HG03457 (cell line): ENCODE measurements at regions not wholly inside any gene's neighbourhood (a gene's known extent, or its start where the extent isn't known, plus 50 kb on each side); places are given as distances from the start of the nearest gene placed in this dataset.
"Not testable (repeated sequence)": the region's sequence is repeated elsewhere in the genome, so short reads cannot be mapped to it uniquely, and the experiment has no call there.

Experiments
- ATAC-seq: cut with Tn5 transposase; IDR thresholded peaks from one replicate; pipeline ENCODE4 v1.9.1; 2021; ENCODE audit warnings: moderate number of reproducible peaks; ENCODE audit not compliant: unreplicated experiment

DNA sequence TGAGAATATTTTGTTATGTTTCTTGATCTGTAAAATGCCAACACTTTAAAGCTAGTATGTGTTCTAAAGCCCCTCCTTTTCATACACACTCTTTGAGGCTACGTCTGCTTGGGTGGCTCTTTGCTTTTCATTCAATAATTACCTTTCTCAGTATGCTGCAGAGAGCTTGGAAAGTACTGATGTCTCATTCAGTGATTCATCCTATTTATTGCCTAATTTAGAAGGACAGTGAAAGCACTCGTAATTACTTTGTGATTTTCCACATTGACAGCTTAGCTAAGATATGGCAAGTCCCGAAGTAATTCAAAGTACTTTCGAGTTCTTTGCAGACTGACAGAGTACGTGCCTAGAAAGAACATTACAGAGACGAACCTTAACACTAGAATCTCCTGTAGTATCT is 57.2 kb downstream of the BMP15 start:
- ATAC-seq, result no peak

DNA sequence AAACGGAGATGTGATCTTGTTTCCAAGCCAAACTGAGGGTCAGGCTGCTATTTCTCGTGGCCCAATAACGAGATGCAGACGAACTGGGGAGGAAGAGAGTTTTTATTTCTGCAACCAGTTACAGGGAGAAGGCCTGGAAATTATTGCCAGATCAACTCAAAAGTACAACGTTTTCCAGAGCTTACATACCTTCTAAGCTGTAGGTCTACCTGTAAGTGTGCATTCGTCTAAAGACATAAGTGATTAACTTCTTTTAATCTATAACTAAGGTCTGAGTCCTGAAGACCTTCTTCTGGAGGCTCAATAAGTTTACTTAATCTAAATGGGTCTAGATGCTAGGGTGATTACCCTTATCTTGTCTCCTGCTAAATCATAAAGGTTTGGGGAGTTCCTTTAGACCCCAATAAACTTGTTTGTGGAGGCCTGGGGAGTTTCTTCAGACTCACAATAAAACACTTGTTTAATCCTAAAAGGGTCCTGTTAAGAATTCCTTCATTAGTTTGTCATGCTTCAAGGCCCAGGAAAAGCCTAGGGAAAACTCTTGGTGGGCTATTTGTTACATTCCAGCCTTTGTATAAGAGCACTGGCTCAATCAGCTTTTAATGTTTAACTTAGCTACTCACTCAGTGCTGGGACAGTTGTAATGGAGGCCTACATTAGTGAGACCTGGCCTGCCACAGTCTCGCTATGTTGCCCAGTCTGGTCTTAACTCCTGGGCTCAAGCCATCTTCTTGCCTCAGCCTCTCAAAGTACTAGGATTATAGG is 58.5 kb downstream of the BMP15 start:
- not testable (repeated sequence) for ATAC-seq

DNA sequence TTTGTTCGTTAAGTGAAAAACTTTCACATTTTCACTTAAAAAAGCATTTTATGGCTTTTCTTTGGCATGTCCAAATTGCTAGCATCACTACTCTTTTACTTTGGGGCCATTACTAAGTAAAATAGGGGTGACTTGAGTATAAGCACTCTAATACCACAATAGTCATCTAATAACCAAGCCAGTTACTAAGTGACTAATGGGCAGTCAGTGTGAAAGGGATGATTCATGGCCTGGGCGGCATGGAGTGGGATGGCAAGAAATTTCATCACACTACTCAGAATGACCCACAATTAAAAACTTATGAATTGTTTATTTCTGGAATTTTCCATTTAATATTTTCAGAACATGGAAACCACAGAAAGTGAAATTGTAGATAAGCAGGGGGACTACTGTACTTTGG is 60.9 kb downstream of the BMP15 start:
- ATAC-seq, result peak; percentile 82

DNA sequence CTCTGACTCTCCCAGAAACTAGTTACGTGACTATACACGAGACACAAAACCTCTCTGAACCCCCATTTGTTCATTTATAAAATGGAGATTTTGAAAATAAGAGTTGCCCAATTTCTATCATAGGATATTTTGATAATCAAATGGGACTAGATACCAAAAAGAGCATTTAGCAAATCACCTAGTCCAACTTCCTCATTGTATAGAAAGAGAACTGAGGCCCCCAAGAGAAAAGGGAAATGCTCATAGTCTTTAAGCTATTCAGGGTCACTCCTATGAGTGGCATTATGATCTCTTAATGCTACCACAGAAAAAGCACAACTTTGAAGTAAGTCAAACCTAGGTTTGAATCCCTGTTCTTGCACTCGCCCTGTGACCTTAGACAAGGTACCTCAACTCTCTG is 62.7 kb downstream of the BMP15 start:
- ATAC-seq, result no peak

DNA sequence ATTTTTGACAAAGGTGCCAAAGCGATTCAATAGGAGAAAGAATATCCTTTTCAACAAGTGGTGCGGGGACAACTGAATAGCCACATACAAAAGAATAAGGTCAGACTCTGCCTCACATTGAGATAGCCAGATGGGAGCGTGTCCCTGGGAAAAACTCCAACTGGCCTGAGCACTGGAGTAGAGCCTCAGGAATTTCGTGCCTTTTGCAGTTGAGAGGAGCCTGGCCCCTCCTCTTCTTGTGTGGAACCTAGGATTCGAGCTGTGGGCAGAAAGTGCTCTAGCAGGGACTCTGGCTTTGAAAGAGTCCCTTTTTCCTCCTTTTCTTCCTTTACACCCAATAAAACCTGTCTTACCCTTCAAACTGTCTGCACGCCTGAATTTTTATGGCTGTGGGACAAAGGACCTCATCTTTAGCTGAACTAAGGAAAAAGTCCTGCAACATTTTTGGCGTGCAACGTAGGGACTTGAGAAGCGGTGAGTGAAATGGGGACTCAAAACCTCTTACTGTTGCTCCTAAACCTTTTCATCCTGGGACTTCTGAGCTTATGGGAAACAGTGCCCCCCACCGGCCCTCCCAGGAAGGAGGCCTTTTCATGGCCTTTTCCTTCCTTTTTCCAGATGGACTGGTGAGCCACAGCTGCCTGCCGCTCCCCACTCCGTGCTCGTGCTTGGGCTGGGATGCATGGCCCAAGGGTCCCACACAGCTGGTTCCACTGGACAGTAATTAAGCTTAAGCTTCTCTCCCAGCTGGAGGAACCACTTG is 68.6 kb downstream of the BMP15 start:
- no peak for ATAC-seq

DNA sequence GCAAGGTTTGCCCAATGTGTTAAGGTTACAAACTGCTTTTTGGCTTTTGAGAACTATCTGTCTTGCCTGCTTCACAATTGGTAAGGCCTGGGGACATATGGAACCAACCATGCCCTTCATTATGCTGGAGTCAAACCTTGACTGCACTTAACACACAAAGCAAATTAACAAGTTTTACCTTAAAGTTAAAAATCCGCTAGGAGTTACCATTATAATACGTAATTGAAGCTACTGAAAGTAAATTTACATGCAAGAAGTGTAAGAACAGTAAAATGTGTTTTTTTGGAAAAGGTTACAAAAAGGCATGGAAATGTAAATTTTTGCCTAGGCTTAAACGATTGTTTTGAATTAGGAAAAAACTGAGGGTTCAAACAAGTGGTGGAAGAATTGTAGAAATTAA is 69.7 kb downstream of the BMP15 start:
- ATAC-seq, result no peak

DNA sequence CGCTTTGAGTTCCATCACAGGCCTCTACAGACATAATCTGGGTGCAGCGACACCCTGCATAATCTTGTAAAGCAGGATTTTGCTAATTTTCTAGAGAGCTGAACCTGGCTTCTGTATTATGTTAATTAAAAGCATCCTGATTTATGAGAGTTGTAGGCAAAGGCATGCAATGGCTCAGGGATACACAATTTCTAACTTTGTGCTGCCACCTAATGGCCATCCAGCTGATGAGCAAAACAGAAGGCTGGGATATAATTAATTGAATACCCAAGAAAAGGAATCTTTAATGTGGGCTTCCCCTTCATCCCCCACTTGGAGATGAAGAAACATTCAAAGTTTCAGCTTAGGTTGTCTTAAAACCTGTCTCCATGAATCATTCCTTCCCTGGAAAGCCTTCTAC is 78.1 kb downstream of the BMP15 start:
- ATAC-seq, result no peak

DNA sequence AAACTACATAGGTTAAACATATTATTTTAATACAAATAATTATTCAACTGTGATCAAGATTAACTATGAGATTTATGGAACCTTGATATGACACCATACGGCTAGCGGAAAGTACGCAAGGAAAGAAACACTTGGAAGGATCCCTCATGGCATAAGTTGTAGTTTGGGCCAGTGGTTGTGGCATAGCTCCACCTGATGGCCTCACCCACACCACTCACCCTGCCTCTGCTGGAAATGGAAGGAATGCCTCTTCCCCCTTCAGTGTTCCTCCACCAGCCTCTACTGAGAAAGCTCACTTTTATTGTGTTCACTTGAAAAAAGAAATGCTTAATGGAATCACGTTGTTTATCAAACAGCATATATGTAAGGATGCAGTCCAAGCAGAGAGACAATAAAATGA is 86.4 kb downstream of the BMP15 start:
- ATAC-seq, result no peak

DNA sequence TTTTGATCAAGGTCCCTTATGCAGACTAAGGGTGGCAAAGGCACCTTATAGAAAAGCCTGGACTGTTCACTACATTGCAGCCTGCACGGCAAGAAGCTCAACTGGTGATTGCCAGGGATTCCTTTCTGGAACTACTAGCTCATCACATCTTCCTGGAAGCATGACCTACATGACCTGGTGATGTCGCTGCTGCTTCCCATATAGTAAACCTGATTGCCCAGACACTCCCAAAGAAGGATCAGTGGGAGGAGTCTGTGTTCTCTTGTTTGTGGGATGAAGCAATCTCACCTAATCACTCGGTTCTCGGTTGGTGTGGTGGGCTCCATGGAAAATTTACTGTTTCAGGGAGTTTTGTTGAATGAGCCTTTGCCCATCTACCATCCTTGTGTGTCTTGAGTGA is 89.8 kb downstream of the BMP15 start:
- ATAC-seq, result not testable (repeated sequence)

DNA sequence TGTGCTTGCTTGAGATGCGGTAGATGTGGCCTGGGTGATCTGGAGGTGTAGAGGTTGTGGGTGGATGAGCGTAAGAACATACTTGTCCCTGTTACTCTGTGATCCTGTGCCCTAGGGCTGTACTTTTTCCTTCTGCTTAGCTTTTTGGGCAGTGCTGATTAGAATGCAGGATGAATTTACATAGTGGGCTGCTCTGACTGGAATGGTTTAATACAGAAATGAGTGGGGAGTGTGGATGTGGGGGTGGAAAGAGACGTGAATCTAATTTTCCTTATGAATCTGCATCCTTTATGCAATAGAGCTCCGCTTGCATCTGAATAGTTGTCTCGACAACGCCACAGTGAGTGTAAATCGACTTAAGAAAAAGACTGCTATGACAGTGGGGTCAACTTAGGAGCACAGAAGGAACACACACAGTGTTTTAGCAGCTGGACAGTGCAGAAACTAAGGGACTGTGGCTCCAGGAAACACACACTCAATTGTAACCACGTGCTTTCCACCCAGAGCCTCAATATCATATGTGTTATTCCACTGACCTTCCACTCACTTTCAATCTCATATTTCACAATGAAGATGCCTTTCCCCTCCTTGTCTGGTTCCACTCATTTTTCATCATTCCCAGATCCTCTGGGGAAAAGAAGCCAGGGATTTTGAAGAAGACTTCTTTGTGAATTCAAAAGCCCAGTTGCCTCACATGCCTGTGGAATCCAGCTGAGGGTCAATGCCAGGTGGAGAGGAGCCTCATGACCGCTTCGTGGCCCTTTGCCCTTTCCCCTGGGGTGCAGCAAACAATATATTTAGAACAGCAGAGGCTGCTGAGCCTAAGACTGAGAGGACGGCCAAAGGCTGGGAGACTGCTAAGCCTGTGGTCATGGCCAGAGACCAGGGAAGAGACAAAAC is 91.4 kb downstream of the BMP15 start:
- not testable (repeated sequence) for ATAC-seq

DNA sequence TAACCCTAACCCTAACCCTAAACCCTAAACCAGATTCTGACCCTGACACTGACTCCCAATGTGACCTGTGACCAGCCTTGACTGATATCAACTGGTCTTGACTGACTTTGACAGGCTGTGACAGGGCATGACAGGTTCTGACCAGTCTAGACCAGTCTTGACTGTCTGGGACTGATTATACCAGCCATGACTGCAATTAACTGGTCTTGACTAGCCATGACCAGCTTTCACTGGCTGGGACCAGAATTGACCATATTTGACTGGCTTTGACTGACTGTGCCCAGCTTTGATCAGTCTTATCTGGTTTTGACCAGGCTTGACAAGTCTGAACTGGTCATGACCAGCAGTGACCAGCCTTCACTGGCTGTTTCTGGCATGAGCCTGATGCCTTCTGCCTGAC is 95.5 kb downstream of the BMP15 start:
- ATAC-seq, result no peak

DNA sequence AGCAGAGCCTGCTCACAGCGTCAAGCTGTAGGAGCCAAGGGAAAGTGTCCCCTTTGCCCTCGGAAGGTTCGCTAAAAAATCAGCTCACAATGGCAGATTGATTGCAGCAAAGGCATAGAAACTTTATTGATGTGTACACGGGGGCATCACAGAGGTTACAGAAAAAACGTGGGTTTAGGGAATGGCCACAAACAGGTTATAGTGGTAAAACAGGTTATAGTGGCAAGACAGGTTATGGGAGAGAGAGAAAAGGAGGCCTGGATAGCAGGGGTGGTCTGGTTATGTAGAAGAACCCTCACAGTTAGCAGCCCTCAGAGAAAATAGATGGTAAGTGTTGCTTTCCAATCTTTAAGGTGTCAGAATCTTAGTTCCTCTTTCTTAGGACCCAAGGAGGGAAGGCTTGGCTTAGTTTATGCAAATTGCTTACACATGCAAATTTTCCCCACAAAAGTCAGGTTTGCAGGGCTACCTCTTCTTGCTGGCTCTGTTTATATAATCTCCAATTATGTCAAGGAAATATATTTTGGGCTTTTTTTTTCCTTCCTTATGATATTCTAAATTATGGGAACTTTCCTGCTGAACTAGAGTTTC is 113.7 kb downstream of the BMP15 start:
- peak; percentile 63 for ATAC-seq

DNA sequence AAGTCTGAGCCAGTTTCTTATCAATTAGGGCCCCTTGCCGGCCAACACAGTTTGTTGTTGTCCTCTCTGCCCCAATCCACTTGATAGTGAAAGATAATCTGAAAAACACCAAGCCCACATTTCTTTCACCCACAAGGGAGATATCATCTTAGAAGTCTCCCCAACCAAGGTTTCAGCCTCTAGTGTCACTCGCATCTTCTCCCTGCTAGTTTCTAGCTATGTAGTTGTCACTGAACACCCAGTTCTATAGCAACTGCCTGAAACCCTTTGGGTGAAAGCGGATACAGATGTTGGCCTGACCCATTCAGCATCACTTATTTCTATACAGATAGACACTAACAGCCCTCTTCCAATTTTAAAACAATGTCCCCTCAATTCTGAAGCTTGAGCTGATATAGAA is 116.3 kb downstream of the BMP15 start:
- no peak for ATAC-seq

DNA sequence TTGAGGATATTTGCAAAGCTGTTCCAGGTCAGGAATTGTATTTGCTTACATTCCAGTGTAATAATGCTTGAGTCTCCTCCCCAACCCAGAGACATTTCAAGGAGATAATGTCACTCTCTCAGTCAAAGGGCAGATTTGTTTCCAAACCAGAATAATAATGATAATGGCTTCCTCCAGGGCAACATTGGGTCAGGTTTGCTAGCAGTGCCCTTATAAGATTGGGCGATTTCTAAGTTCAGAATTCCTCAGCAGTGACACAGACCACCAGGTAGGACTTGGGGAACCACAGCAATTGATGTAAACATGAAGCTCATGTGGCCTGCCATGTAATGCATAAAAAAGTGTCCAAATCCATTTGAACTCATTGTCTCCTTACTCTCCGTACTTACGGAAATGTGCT is 125.2 kb downstream of the BMP15 start:
- ATAC-seq, result no peak

DNA sequence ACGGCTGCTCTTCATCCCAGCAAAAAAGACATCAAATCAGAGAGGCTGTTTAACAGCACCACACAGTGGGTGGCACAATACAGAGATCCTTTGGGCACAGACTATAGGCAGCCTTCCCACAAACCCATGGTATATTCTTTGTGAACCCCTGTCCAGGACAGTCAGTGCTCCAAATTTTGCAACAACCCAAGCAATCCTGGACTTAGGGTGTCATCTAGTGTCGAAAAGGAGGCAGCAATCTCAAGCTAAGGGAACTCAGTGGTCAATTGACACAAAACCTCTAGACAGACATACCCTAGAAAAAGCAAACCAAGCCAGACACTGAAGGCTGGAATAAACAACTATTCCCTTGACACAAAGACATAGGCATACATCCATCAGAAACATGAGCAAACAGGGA is 137.4 kb downstream of the BMP15 start:
- no peak for ATAC-seq

DNA sequence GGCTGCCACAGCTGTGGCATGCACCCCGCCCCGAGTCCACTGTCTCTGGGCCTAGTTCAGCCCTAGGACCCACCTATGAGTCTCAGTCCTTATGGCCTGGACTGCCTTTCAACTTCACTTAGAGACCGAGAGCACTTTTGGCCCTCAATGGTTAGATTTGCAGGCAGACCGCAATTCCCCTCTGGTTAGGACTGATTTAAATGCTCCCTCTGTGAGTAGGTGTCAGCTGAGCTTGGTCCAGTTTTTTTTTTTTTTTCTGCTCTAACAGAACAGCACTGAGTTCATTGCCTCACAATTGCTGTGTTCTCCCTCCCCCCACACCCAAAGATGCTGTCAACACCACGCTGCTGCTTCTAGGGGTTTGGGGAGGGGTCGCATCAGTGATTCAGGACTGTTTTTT is 143.2 kb downstream of the BMP15 start:
- ATAC-seq, result no peak

DNA sequence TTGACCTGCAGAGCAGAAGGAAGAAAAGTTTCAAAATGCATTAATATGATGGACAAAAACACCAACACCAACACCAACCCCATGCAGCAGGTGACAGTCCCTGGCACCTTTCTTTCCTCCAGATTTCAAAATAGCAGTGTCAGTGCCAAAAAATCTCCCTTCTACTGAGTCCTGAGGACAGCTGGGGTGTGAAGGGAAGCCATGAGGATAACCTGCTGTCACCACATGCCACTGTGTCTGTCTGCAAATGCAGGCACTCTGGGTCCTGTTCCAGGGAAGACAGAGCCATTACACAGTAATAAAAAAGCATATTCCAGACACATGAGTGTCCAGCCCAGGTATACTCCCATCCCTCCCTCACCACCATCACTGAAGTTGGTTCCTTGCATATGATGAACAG is 187.5 kb downstream of the BMP15 start:
- ATAC-seq, result no peak

DNA sequence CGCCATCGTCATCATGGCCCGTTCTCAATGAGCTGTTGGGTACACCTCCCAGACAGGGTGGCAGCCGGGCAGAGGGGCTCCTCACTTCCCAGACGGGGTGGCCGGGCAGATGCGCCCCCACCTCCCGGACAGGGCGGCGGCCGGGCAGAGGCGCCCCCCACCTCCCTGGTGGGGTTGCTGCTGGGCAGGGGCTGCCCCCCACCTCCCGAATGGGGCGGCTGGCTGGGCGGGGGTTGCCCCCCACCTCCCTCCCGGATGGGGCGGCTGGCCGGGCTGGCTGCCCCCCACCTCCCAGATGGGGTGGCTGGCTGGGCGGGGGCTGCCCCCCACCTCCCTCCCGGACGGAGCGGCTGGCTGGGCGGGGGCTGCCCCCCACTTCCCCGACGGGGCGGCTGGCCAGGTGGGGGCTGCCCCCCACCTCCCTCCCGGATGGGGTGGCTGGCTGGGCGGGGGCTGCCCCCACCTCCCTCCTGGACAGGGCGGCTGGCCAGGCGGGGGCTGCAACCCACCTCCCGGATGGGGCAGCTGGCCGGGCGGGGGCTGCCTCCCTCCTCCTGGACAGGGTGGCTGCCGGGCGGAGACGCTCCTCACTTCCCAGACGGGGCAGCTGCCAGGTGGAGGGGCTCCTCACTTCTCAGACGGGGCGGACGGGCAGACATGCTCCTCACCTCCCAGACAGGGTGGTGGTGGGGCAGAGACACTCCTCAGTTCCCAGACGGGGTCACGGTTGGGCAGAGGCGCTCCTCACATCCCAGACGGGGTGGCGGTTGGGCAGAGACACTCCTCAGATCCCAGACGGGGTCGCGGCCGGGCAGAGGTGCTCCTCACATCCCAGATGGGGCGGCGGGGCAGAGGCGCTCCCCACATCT is 208.8 kb downstream of the BMP15 start:
- not testable (repeated sequence) for ATAC-seq

DNA sequence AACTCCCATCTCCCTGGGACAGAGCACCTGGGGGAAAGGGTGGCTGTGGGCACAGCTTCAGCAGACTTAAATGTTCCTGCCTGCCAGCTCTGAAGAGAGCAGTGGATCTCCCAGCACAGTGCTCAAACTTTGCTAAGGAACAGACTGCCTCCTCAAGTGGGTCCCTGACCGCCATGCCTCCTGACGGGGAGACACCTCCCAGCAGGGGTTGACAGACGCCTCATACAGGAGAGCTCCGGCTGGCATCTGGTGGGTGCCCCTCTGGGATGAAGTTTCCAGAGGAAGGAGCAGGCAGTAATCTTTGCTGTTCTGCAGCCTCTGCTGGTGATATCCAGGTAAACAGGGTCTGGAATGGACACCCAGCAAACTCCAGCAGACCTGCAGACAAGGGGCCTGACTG is 206.9 kb upstream of the NUDT10 start:
- ATAC-seq, result not testable (repeated sequence)

DNA sequence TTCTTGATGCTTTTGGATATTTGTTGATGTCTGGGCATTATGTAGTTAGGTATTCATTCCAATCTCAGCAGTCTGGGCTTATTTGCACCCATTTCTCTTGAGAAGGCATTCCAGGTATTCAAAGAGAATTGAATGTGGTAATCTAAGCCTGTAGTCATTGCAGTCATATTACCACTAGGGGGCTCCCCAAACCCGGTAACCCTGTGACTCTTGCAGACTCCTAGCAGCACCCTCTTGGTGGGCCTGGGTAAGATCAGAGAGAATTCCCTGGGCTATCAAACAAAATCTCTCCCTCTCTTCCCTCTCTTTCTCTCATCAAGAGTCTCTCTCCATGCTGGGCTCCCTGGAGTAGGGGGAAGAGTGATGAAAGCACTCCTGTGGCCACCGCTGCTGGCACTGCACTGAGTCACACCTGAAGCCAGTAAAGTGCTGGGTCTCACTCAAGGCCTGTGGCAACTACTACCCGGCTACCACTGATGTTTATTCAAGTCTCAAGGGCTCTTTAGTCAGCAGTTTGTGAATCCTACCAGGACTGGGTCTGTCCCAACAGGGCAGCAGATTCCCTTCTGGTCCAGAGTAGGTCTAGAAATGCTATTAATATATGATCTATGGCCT is 187.7 kb upstream of the NUDT10 start:
- ATAC-seq, result no peak
